NCI-H2081 treated with DMSO at 0.1 percent for 48 hours (cell line): ENCODE measurements at regions not wholly inside any gene's neighbourhood (a gene's known extent, or its start where the extent isn't known, plus 50 kb on each side); places are given as distances from the start of the nearest gene placed in this dataset.
"Not testable (repeated sequence)": the region's sequence is repeated elsewhere in the genome, so short reads cannot be mapped to it uniquely, and the experiment has no call there.

Experiments
- DNase-seq: peaks from one replicate; lab custom pipeline; 2025; lab: John Stamatoyannopoulos, UW

- DNase-seq = no peak
Observed at GRCh38 chr10:57960406-57960805, 307.3 kb downstream of the IPMK start.

- DNase-seq = no peak
Observed at GRCh38 chr10:57959318-57960006, 308.2 kb downstream of the IPMK start.

DNA sequence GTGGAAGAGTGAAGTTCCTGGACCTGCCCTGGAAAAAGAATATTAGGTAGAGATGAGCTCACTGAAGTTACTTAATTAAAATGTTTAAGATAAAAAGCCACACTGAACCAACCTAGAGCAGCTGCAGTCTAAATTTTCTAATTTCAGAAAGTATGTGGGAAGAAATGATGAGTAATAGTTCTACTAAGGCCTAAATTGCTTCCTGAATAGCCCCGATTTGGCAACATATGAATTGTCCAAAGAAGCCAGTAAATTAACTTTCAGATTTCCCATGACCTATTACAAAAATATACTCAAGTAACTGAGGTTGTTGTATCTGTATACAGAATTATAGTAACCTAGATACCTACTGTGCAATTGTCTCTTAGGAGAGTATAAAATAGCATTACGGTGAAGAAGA, 312.6 kb downstream of the IPMK start:
- DNase-seq = no peak

DNA sequence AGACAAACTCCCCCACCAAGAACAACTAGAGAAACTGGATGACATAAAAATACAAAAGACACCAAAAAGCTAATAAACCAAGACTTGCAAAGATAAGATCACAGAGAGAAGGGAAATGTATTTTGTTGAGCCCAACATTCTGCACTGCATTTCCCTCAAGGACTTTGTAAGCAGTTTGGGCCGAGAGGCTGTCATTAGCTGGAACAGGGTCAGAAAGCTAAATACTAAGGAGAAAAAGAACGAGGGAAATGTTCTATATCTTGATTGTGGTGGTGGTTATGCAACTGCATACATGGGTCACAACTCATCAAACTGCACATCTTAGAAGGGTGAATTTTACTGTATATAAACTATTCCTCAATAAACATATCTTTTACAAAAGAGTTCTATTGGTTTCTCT, 315.0 kb downstream of the IPMK start:
- no peak for DNase-seq

DNA sequence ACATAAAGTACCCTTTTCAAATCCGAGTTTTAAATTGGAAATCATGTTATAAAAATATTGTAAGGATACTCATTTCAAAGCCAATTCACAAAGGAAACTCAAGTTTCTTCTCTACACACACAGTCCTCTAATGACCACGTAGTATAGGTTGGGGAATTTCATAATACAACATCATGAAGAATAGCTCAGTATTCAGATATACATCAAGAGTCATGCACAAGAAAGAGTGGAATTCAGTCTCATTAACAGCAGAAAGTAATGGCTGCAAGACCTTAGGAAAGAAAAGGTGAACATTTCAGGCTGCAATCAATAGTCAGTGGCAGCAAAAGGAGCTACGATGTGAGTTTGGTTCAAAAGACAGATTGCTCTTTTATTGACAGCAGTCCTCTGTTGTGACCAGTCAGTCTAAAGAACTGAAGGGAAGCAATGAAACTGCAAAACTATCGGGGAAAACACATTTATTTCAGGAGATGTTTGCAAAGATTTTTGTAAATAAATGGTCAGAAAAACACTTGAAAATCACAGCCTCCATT, 317.2 kb downstream of the IPMK start:
- no peak for DNase-seq

DNA sequence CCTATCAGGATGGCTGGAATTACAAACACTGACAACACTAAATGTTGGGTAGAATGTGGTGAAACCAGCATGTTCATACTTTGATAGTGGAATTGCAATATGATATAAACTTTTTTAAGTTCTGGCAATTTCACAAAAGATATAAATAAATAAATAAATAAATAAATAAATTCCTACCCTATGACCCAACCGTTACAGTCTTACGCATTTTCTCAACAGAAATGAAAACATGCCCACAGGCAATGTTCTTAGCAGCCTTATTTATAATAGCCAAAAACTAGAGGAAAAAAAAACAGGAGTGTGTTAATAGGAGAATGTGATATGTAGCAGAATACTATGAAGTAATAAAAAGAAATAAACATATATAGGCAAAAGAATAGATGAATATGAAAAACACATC, 318.9 kb downstream of the IPMK start:
- no peak for DNase-seq

- DNase-seq = no peak
Observed at GRCh38 chr10:57946833-57947232, 320.9 kb downstream of the IPMK start.

DNA sequence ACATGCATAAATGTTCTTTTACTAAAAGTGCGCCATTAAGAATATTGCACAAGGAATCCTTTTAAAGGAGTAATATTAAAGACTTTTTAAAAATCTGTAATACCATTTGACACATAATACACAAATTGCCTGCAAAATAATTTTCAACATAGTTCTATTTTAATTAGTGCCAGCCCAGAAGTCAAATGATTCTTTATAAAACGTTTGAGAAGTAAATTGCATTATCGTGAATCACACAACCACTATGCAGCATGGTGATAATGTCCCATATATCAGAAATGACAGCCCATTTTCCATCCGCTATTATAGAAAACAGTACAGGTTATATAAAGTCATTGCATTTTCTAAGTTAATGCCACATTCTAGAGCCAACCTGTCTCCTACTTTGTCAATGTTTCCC, 324.0 kb downstream of the IPMK start:
- DNase-seq = no peak

GRCh38 chr10:57925045-57925444, 342.6 kb downstream of the IPMK start:
- no peak for DNase-seq

GRCh38 chr10:57921140-57921539, 346.6 kb downstream of the IPMK start:
- no peak for DNase-seq

GRCh38 chr10:57919864-57920263, 347.8 kb downstream of the IPMK start:
- DNase-seq = no peak

DNA sequence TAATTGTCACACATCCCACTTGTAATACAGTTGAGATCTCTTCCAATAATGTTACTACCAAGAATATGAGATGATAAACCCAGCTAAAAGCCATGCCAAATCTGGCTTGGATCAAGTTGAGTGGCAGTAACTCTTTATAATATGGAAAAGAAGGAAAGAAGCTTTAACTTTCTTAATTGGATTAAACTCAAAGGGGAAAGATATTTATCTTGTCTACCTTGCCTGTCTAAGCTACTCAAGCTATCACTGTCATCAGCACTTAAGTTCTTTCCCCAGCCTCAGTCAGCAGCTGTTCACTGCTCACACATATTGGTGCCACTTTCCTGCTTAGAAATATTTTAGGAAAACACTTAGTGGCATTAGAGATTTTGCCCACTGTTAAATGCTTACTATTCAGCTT, 350.7 kb downstream of the IPMK start:
- no peak for DNase-seq

DNA sequence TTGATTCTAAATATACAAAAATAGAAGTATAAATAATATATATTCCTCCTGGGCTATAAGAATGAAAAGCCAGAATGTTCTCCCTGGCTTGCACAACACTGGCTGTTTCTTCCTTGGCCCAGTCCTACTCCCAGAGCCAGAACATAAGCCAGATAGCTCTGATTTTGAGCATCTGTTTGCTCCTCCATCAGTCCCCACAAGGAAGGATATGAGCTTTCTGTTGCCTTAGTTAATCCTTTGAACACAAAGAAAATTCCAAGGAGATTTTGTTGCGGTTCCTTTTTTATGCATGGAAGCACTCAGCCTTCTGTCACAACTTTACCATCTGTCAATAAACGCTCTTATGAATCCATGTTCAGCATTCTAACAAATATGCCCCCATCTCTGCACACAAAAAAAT, 361.8 kb downstream of the IPMK start:
- no peak for DNase-seq

DNA sequence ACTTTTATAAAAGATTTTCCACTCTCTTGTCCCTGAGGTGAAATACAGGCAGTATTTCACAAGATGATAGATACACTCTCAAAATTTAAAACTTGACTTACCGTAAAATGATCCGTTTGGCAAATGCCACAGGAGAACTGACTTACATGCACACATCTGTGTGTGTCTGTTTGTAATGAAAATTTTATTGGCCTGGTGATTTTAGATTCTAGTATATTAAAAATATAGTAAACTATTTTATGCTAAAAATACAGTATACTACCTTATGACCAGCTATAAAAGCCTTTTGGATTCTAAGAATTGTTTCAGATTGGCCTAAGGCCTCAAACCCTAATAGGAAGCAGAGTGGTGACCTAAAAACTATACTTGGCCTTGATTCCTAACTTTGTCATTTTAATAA, 362.7 kb downstream of the IPMK start:
- no peak for DNase-seq

DNA sequence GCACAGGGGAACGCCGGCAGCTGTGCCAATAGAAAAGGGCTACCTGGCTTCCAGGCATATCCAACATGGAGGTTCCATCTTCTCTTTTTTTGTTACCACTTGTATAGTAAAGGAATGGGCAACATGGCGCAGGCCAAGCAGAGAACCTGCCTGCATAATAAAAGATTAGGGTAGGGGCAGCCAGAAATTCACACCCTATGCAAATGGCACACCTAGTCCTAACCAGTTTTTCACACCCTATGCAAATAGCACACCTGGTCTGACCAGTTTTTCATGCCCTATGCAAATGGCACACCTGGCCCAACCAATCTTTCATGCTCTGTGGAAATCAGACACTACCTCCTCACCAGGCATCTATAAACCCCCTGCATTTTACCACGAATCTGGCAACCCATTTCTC, 369.5 kb downstream of the IPMK start:
- DNase-seq = no peak

- no peak for DNase-seq
Observed at GRCh38 chr10:57897611-57898010, 370.1 kb downstream of the IPMK start.

DNA sequence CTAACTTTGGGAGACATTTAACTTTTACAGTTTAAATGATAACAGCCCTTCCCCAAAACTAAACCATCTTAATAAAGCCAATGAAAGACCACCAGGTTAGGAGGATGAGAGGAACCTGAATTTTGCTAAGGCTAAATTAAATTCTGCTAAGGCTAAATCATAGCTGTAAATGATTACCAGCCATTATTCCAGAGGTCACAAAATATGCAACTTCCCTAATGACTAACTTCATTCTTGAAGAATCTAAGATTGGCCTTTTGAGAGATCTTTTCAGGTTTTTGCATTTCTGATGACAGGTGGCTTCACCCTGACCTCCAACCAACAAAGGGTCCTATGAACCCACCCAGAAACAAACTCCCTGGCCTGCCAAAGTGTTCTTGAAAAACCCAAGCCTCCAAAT, 373.3 kb downstream of the IPMK start:
- DNase-seq = no peak

DNA sequence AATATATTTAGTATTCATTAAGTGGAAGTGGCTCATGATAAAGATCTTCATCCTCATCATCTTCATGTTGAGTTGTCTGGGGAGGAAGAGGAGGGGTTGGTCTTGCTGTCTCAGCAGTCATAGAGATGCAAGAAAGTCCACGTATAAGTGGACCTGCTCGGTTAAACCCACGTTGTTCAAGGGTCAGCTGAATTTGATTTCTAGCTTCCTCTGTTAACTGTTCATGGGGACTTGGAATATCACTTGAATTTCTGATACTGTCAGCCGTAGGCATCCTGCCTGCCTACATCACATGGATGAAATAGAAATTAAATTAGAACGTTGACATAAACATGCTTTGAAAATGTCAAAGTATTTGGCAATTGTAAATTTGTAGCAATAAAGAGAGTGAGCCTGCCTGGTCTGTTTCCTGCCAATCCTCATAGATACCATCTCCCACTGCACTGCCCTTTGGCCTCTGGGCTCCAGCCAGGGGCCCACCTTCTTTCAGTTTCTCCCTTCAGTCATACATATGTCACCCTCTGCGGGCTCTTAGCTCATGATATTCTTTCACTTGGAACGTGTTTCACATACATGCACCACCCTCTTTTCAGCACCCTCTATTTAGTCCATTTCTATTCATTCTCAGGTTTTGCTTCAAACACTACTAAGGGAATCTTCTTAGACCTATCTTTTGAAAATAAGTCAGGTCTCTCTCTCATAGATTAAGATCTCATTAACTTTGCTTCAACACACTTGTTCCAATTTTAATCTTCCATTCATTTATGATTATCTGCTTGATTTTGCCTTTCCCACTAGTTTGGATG, 376.3 kb downstream of the IPMK start:
- no peak for DNase-seq

- no peak for DNase-seq
Observed at GRCh38 chr10:57890691-57891090, 377.0 kb downstream of the IPMK start.

DNA sequence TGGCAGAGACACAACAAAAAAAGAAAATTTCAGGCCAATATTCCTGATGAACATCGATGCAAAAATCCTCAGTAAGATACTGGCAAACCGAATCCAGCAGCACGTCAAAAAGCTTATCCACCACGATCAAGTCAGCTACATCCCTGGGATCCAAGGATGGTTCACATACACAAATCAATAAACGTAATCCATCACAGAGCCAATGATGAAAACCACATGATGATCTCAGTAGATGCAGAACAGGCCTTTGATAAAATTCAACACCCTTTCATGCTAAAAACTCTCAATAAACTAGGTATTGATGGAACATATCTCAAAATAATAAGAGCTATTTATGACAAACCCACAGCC, 382.1 kb downstream of the IPMK start:
- DNase-seq = not testable (repeated sequence)

- no peak for DNase-seq
Observed at GRCh38 chr10:57884965-57885617, 382.6 kb downstream of the IPMK start.

DNA sequence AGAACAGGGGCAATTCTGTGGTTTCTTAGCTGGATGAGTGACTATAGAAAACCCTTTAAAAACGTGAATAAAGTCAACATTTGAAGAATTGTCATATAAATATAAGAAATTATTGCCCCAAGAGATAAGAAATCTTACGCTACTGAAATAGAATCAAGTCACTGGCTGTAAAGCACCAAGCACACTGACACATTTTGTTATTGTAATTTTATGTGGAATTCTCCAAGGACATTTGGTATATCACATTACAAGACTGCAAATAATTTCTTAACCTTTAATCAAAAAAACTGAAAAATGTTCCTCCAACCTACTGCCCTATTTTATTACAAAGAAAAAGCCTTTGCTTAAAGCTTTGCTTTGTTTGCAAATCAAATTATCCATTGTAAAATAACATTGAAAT, 383.3 kb downstream of the IPMK start:
- no peak for DNase-seq
